GM21381 (cell line): ENCODE measurements at regions not wholly inside any gene's neighbourhood (a gene's known extent, or its start where the extent isn't known, plus 50 kb on each side); places are given as distances from the start of the nearest gene placed in this dataset.
A peak's percentile ranks its signal among the peaks of the same experiment; 100 is the strongest.

Source experiments
- ATAC-seq: cut with Tn5 transposase; IDR thresholded peaks from one replicate; pipeline ENCODE4 v1.9.1; 2021; ENCODE audit warnings: mild to moderate bottlenecking, moderate library complexity; ENCODE audit not compliant: unreplicated experiment

DNA sequence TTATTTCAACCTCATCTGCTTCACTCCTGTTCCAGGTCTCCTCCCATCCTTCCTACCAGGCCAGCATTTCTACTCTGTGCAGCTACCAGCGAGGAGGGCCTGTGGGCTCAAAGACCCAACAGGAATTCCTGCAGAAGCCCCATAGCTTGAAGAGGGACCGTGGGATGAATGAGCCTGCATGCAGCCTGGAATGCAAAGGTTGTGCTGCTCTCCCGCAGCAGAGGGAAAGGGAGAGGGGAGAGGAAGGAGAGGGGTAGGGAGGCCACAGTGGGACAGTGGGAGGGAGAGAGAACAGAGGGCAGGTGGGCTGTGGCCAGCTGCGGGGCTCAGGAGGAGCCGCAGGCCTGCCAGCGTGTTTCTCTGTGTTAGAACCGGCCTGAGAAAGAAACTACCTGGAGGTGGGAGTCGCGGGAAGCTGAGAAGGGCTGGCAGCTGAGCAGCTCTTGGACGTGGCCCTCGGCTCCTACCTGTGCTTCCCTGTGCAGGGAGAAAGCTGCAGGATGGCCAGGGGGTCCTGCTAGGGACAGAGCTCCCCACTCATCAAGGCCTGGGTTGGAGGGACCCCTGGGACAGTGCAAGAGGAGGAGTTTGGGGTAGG, 66.1 kb upstream of the MLN start:
- ATAC-seq, result no peak

GRCh38 chr6:33869121-33869520, 65.3 kb upstream of the MLN start:
- no peak for ATAC-seq

DNA sequence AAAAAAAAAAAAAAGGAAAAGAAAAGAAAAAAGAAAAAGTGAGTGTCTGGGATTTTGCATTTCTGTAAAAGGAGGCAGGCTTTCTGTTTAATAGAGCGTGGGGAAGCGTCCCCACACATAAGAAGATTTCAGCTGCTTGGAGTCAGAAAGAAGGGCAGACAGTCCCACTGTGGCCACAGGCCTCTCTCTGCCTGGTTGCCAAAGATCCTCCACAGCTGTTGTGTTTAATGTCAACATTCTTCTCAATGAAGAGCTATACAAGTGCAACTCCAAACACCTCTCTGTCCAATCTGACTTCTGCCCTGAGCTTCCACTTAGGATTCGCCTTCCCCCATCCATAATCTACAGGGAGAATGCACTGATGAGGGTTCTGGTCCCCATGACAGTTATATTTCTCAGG, 64.3 kb upstream of the MLN start:
- ATAC-seq, result no peak

DNA sequence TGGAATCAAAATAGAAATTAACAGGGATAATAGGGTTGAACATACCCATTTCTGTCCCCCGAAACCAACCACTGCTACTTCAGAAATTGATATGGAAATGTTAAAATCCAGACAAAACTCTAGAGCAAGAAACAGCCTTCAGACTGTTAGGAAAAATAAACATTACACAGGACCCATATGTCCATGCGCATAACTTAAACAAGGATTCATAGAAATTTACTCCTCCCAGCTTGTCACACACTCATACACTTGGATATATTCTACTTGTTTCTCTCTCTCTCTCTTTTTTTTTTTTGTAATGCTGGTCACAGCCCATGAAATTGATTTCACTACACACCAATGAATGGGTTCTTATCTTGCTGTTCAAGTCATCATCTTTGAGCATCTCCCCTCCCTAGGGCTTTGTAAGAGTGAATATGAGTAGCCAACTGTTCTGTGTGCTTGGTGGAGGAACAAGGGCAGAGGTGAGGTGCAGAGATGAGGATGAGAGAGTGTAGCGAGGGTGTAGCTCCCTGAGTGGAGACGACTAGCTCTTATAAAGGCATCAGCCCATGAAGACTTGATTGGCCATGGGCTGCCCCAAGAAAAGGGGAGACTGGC, 61.8 kb upstream of the MLN start:
- no peak for ATAC-seq

GRCh38 chr6:33863723-33864440, 60.1 kb upstream of the MLN start:
- no peak for ATAC-seq

DNA sequence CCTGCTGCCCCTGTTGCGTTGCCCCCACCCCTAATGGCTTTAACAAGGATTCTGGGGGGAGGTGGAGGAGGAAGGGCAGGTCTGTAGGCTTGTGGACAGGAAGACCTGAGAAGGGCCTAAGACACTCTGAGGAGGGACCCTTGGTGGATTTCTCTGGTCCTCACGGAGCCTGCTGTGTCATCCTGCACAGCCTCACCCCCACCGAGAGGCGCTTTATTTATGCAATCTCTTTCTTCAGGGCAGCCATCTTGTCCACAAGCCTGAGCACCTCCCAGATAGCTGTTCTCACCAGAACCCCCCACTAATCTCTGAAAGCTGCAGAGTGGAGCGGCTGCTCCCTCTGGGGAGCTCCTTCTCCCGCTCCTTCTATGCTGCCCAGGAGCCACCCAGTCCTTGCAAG, 59.3 kb upstream of the MLN start:
- no peak for ATAC-seq

DNA sequence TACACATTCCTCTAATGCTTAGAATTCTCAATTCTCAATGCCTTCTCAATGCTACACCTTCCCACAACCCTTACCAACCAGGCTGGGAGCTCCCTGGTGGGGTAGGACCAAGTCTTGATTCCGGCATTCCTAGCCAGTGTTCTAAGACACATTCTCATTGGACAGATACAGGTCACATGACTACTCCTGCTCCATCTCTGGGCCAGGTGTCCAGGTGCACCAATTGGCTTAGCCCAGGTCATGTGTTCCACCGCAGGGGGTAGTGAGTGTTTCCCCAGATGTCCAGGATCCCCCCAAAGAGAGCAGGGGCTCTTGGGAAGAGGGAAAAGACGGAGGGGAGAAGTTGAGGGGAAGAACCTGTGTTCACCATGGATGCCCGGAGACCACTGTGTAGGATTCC, 58.7 kb upstream of the MLN start:
- ATAC-seq, result no peak

- no peak for ATAC-seq
These were observed 57.9 kb upstream of the MLN start for GRCh38 chr6:33861722-33862121.

DNA sequence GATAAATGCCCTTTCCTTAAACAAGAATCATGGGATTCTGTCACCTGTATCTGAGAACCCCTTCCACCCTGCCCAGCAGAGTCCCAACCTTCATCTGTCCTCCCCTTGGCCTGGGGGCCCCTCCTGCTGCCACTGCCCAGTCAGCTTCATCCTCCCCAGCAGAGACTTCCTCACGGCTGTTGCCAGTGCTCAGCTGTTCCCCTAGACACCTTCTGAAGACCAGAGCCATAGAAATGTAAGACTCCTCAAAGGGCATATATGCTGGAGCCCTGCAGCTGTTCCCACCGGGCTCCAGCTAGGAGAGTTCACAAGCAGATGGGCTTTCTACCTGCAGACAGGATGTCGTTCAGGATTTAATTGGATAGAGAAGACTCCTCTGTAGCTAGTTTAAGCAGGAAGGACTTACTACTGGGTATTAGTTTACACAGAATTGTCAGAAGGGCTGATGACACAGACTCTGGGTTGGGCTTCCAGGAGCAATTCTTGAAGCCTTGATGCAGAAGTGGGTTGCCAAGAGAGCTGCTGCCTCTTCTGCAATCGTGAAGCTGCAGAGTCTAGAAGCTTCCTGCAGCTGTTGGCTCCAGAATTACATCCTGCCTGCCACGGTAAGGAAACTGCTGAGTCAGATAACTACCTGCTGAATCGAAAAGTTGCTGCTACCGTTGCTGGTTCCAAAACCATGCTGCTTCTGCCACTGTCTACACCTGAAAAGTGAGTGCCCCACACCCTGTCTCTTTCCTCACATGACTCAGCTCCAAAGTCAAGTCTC, 57.1 kb upstream of the MLN start:
- no peak for ATAC-seq

DNA sequence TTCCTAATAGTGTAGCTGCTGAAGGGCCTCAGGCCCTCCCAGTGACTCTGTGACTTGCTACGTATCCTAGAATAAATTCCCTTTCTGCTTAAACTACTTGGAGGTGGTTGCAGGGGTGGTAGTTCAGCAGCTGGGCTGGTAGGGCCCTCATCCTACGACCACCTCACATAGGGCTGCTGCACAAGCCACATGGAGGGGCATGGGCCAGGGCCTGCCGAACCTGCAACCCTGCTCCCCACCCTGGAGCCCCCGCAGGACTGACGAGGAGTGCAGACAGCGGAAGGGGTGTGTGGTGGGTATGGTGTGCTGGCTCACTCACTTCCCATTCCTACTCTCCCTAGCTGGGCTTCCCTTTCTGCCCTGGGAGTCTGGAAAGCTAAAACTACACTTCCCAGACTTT, 56.2 kb upstream of the MLN start:
- ATAC-seq, result no peak

- ATAC-seq, result no peak
These were observed 55.2 kb upstream of the MLN start for GRCh38 chr6:33858804-33859505.

DNA sequence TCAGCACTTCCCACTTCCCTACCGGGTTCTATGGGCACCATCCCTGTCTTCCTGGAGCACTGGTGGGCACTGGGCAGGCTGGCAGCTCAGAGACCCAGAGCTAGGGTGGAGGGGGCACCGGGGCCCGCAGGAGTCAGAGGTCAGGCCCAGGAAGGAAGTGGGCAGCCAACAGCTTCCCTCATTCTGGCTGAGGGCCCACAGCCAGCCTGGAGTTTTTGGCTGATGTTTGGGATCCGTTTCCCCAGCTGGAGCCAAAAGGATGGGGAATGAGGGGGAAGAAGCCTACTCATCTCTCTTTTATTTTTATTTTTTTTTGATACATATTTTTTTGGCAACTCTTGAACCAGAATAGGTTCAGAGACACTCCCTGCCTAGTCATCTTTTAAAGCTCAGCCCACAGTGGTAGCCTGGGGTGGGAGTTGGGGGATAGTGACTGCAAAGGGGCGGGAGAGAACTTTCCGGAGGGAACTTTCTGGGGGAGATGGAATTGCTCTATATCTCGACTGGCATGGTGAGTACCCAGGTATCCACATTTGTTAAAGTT, 54.2 kb upstream of the MLN start:
- no peak for ATAC-seq

GRCh38 chr6:33857093-33857931, 53.5 kb upstream of the MLN start:
- no peak for ATAC-seq

DNA sequence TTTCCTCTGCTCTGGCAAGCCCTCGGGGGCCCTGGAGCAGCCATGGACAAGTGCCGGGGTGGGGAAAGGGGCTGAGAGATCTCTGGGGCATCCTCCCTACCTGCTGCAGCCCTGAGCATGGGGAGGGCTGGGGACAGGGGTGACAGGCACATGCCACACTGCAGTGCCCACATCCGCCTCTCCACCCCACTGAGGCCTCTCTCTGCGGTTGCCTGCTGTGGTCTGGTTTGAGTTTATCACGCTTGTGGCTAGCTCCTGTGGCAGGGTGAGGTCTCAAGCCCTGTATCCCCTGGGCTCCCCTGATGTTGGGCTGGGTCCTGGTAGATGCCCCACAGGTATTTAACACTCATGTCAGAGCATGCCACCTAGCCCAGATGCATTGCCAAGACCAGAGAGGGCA, 52.9 kb upstream of the MLN start:
- peak; percentile 62 for ATAC-seq

DNA sequence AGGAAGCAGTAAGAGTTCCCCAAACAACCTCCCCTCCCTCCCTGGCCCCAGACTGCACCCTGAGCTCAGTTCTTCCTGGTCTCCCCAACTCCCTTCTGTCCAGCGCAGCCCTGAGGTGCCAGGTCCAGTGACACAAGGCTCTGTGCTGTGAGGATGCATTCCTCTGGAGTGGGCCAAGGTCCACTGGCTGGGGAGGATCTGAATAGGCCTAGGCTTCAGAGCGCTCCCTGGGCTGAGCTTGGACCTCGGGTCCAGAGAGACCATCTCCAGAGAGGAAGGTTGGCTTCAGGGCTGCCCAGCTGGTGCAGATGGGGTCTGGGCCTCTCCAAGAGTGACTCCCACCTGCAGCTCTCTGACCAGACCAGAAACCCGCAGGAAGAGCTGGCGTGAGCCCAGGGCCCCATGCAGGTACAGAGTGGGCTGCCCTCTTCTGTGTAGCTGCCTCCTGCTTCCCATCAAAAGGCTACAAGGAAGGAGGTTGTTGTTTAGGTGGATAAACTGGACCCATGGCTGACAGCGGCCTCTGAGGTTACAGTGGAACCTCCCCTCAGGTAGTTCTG, 52.3 kb upstream of the MLN start:
- peak; percentile 9 for ATAC-seq

- ATAC-seq, result no peak
These were observed 50.8 kb upstream of the MLN start for GRCh38 chr6:33854572-33855030.

- ATAC-seq, result no peak
These were observed 49.9 kb upstream of the MLN start for GRCh38 chr6:33853736-33854135.
